GM23338 (cell line): ENCODE measurements at regions not wholly inside any gene's neighbourhood (a gene's known extent, or its start where the extent isn't known, plus 50 kb on each side); places are given as distances from the start of the nearest gene placed in this dataset.

ENCODE experiments used
- CREB1 ChIP-seq: fragments of 250-450 bp; sonication (Bioruptor Pico); IDR thresholded peaks from 2 replicates; pipeline ENCODE4 v1.5.0; 2020; ENCODE audit warnings: low read depth, mild to moderate bottlenecking, moderate library complexity
- EZH2 ChIP-seq: fragments of 200-600 bp; sonication (generic); IDR thresholded peaks from one replicate; pipeline ENCODE4 v1.8.0; 2017; ENCODE audit warnings: antibody characterized with exemption, mild to moderate bottlenecking, low read depth; ENCODE audit not compliant: unreplicated experiment
- EZH2phosphoT487 ChIP-seq: fragments of 200-600 bp; sonication (generic); IDR thresholded peaks from one replicate; pipeline ENCODE4 v1.8.1; 2018; ENCODE audit warnings: antibody characterized with exemption; ENCODE audit not compliant: unreplicated experiment
- JUNB ChIP-seq: IDR thresholded peaks from one replicate; pipeline ENCODE4 v1.6.1; 2016; ENCODE audit warnings: antibody characterized with exemption; ENCODE audit not compliant: unreplicated experiment
- POLR2AphosphoS5 ChIP-seq: IDR thresholded peaks from 2 replicates; pipeline ENCODE4 v1.6.1; 2016; ENCODE audit warnings: antibody characterized with exemption, low read depth
- TF ChIP-seq, protein P1 (sequence below), 2 experiments: fragments of 200-600 bp in 1 of 2; sonication (generic) in 1 of 2; conservative IDR thresholded peaks; 2 replicates each; pipeline versions ENCODE4 v1.5.1 to v1.6.1; 2016 to 2017; ENCODE audit warnings: antibody characterized with exemption in 2 of 2, low read depth in 2 of 2, mild to moderate bottlenecking in 2 of 2, moderate library complexity in 1 of 2
- TF ChIP-seq, protein P2 (sequence below): IDR thresholded peaks from one replicate; pipeline ENCODE4 v1.6.1; 2018; ENCODE audit warnings: antibody characterized with exemption; ENCODE audit not compliant: unreplicated experiment
- TF ChIP-seq, protein P3 (sequence below): IDR thresholded peaks from 2 replicates; pipeline ENCODE4 v1.6.1; 2016; ENCODE audit warnings: antibody characterized with exemption

DNA sequence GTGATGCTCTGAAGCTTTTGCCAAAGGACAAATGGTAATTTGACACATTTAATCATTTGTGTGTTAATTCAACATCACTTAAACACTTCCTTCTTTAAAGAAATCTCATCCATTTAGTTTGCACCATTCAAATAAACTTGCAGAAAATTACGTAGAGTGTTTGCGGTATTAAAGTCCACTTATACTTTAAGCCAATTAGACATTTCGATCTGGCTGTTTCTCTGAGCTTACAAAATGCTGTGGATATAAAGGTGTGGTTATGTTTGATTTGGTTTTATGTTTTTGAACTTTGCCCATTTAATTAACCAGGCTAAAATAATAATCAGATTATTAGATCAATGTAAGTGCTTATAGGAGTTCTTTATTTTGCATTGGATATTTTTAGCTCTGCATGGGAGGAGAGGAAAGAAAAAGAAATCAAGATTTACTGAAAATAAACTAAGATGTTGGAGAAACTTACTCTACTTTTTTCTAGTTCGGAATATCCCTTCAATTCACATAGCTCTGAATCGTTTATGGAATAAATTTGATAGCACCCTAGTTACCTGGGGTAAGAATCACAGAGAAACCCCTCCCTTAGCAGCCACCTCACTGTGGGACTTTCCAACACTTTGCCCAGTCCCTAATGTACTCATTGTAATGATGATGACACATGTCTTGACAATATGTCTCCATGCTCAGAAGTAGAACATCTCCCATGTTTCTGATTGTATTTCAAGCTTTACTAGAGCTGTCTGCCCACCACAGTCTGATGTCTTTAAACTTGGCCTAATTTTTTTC is 268.0 kb downstream of the BTG1 start:
- TF ChIP-seq, protein P1, sequence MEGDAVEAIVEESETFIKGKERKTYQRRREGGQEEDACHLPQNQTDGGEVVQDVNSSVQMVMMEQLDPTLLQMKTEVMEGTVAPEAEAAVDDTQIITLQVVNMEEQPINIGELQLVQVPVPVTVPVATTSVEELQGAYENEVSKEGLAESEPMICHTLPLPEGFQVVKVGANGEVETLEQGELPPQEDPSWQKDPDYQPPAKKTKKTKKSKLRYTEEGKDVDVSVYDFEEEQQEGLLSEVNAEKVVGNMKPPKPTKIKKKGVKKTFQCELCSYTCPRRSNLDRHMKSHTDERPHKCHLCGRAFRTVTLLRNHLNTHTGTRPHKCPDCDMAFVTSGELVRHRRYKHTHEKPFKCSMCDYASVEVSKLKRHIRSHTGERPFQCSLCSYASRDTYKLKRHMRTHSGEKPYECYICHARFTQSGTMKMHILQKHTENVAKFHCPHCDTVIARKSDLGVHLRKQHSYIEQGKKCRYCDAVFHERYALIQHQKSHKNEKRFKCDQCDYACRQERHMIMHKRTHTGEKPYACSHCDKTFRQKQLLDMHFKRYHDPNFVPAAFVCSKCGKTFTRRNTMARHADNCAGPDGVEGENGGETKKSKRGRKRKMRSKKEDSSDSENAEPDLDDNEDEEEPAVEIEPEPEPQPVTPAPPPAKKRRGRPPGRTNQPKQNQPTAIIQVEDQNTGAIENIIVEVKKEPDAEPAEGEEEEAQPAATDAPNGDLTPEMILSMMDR (conservative IDR thresholded peaks at IDR 0.05; ENCODE audit: low read depth in 2 of 2): no peak
- TF ChIP-seq EZH2phosphoT487 (no peak), EZH2 (no peak), POLR2AphosphoS5 (no peak), JUNB (no peak), CREB1 (no peak)
- TF ChIP-seq, protein P2, sequence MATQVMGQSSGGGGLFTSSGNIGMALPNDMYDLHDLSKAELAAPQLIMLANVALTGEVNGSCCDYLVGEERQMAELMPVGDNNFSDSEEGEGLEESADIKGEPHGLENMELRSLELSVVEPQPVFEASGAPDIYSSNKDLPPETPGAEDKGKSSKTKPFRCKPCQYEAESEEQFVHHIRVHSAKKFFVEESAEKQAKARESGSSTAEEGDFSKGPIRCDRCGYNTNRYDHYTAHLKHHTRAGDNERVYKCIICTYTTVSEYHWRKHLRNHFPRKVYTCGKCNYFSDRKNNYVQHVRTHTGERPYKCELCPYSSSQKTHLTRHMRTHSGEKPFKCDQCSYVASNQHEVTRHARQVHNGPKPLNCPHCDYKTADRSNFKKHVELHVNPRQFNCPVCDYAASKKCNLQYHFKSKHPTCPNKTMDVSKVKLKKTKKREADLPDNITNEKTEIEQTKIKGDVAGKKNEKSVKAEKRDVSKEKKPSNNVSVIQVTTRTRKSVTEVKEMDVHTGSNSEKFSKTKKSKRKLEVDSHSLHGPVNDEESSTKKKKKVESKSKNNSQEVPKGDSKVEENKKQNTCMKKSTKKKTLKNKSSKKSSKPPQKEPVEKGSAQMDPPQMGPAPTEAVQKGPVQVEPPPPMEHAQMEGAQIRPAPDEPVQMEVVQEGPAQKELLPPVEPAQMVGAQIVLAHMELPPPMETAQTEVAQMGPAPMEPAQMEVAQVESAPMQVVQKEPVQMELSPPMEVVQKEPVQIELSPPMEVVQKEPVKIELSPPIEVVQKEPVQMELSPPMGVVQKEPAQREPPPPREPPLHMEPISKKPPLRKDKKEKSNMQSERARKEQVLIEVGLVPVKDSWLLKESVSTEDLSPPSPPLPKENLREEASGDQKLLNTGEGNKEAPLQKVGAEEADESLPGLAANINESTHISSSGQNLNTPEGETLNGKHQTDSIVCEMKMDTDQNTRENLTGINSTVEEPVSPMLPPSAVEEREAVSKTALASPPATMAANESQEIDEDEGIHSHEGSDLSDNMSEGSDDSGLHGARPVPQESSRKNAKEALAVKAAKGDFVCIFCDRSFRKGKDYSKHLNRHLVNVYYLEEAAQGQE: no peak
- TF ChIP-seq, protein P3, sequence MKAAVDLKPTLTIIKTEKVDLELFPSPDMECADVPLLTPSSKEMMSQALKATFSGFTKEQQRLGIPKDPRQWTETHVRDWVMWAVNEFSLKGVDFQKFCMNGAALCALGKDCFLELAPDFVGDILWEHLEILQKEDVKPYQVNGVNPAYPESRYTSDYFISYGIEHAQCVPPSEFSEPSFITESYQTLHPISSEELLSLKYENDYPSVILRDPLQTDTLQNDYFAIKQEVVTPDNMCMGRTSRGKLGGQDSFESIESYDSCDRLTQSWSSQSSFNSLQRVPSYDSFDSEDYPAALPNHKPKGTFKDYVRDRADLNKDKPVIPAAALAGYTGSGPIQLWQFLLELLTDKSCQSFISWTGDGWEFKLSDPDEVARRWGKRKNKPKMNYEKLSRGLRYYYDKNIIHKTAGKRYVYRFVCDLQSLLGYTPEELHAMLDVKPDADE: no peak
